ENCODE measurements at regions not wholly inside any gene's neighbourhood (a gene's known extent, or its start where the extent isn't known, plus 50 kb on each side); places are given as distances from the start of the nearest gene placed in this dataset.

DNA sequence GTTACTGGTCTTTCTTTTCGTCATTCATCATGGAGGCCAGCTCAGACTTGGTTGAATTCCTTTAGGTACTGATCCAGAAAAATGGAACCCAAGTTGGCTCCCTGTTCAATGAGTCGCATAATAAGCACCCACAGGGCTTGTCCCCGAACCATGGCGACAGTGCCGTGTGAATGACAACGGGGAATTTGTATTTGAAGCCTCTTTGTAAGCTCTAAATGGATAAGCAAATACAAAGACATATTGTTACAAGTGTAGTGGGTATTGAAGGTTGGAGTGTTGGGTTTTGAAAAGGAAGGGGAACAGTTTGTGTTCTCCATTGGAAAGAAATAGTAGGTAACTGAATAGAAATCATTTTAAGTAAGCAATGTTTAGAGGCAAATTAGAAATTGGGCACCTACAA is 288.9 kb downstream of the SLC4A3 start:
- in situ Hi-C loops (cut with MboI; ENCODE audit: low pct_unique_long_range_greater_than_20kb, low sequenced_read_pairs) = no loop called here
- no peak for DNase-seq

GRCh38 chr2:219916726-219917440 is 289.5 kb downstream of the SLC4A3 start:
- no peak for DNase-seq
- in situ Hi-C loops (cut with MboI; ENCODE audit: low pct_unique_long_range_greater_than_20kb, low sequenced_read_pairs) = no loop called here

GRCh38 chr2:219918254-219918653 is 290.8 kb downstream of the SLC4A3 start:
- DNase-seq = no peak
- in situ Hi-C loops (cut with MboI; ENCODE audit: low pct_unique_long_range_greater_than_20kb, low sequenced_read_pairs) = no loop called here

DNA sequence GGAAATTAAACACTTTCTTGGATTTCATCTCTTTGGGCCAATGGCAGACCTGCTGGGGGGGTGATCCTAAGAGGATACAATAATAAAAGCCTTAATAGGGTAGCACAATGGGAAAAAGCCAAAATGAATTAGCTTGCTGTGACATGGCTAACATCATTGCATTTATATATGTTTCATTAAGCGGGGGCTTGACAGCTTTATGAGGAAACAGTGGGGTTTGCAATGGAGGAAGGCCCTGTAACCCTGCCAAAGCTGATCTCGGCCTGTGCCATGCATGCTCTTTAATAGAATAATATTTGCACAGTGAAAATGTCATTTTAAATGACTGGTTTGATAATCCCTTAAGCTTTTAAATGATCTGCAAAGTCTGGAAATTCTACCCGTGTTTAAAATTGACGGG is 291.5 kb downstream of the SLC4A3 start:
- in situ Hi-C loops (cut with MboI; ENCODE audit: low pct_unique_long_range_greater_than_20kb, low sequenced_read_pairs) = no loop called here
- no peak for DNase-seq

- DNase-seq = no peak
- in situ Hi-C loops (cut with MboI; ENCODE audit: low pct_unique_long_range_greater_than_20kb, low sequenced_read_pairs) = no loop called here
Observed at GRCh38 chr2:219919506-219919905, 292.1 kb downstream of the SLC4A3 start.

- in situ Hi-C loops (cut with MboI; ENCODE audit: low pct_unique_long_range_greater_than_20kb, low sequenced_read_pairs) = no loop called here
- no peak for DNase-seq
Observed at GRCh38 chr2:219929835-219930234, 302.4 kb downstream of the SLC4A3 start.

DNA sequence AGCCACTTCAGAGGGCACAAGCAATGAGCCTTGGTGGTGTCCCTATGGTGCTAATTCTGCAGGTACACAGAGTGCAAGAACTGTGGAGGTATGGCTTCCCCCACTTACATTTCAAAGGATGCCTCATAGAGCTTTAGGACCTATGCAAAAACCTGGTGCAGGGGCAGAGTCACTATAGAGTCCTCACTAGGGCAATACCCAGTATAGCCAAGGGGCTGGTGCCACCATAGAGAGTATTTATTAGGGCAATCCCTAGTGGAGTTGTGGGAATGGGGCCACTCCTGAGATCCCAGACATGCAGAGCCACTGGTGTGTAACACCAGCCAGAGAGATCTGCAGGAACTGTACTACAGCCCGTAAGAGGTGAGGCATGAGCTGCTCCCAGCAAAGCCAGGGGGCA is 312.2 kb downstream of the SLC4A3 start:
- in situ Hi-C loops (cut with MboI; ENCODE audit: low pct_unique_long_range_greater_than_20kb, low sequenced_read_pairs) = no loop called here
- no peak for DNase-seq

DNA sequence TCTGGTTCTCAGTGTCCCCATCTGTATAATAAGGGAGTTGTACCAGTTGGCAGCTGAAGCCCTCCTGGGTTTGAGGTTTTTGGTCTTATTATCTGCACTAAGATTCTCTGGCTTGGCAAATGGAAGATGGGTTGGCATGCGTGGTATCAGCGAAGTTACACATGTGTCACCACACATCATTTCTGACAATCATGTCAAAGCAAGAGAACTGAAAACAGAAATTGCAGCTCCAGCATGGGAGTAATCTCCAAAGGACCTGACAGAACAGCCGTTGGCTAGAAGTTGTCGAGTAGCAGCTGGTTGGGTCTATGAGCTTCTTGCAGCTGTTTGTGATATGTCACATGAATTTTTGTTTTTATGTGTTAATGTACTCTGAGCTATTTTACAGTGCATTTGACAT is 317.4 kb downstream of the SLC4A3 start:
- in situ Hi-C loops (cut with MboI; ENCODE audit: low pct_unique_long_range_greater_than_20kb, low sequenced_read_pairs) = no loop called here

DNA sequence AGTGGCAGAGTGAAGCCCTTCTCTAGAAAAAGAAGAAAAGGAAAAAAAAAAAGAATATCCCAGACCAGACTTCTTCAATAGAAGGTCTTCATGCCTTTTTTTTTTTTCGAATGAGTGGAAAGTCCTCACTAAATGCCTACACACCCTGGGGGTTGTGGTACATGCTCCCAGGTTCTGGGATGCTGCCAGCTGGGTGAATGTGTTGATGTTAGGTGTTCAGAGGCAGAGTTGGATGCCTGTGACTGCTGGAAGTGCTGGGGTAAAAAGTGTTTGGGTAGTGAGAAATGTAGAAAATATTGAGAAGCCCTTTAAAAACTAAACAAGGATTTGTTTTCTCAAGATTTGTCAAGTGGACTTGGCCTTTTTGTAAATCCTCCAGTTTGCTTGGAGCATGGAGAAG is 318.6 kb downstream of the SLC4A3 start:
- DNase-seq = no peak
- in situ Hi-C loops (cut with MboI; ENCODE audit: low pct_unique_long_range_greater_than_20kb, low sequenced_read_pairs) = no loop called here

More for the DNA sequence above, 317.4 kb downstream of the SLC4A3 start:
- DNase-seq = no peak

GRCh38 chr2:219946529-219946928 is 319.1 kb downstream of the SLC4A3 start:
- in situ Hi-C loops (cut with MboI; ENCODE audit: low pct_unique_long_range_greater_than_20kb, low sequenced_read_pairs) = no loop called here
- DNase-seq = no peak

DNA sequence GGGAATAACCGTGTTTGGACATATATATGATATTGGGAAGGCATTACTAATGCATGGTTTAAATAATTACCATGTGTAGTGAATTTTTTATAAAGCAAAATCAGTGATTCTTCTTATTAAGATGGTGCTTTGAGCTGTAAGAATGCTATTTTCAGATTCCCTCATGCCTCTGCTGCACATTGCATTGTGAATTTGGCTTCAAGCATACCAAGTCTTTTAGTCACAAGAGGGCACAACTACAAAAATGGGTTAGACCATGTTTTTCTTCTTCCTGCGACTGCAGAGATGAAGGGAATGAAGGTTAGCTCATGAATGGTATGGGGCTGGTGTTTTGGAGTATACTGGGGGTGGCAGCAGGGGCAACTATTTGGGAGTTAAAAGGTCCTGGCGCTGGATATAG is 320.1 kb downstream of the SLC4A3 start:
- no peak for DNase-seq
- in situ Hi-C loops (cut with MboI; ENCODE audit: low pct_unique_long_range_greater_than_20kb, low sequenced_read_pairs) = no loop called here

GRCh38 chr2:219949053-219949452 is 321.6 kb downstream of the SLC4A3 start:
- DNase-seq = no peak
- in situ Hi-C loops (cut with MboI; ENCODE audit: low pct_unique_long_range_greater_than_20kb, low sequenced_read_pairs) = no loop called here

- in situ Hi-C loops (cut with MboI; ENCODE audit: low pct_unique_long_range_greater_than_20kb, low sequenced_read_pairs) = no loop called here
- no peak for DNase-seq
Observed at GRCh38 chr2:219951099-219951498, 323.7 kb downstream of the SLC4A3 start.

GRCh38 chr2:219954331-219954730 is 326.9 kb downstream of the SLC4A3 start:
- in situ Hi-C loops (cut with MboI; ENCODE audit: low pct_unique_long_range_greater_than_20kb, low sequenced_read_pairs) = no loop called here

DNA sequence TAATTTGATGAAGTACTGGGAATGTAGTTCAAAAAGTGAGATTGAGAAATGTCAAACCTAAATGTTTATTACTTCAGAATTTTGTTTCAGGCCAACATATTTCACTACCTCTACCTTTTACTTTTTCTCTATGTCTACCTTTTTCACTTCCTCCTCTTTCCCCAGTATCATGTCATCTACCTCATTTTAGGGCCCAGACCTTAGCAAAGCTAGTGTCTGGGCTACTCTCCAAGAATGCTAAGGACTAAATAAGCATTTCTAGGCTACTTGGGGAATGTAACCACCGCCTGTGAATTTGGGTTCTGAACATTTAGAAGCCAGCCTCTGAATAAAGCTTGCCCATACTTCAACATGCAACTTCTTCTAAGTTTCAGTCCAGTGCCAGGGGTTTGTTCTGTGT is 330.4 kb downstream of the SLC4A3 start:
- in situ Hi-C loops (cut with MboI; ENCODE audit: low pct_unique_long_range_greater_than_20kb, low sequenced_read_pairs) = no loop called here
- DNase-seq = no peak

More at GRCh38 chr2:219954331-219954730, 326.9 kb downstream of the SLC4A3 start:
- no peak for DNase-seq

DNA sequence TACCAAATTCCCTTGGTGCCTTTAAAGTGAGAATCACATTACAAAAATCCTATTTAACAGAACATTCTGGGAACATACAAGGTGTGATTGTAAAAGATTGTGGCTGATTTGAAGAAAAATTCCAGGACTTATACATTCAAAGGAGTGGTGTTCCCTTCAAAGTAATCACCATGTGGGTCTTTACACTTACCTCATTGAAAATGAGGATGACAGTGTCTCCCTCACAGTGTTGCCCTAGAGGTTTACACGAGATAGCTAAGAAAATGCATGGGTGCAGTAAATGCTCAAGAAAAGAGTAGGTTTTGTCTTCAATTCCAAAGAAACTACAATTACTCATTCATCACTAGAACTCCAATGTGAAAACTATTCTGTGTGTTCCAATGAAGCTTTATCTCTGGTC is 331.5 kb downstream of the SLC4A3 start:
- DNase-seq = no peak
- in situ Hi-C loops (cut with MboI; ENCODE audit: low pct_unique_long_range_greater_than_20kb, low sequenced_read_pairs) = no loop called here

GRCh38 chr2:219959471-219959870 is 332.0 kb downstream of the SLC4A3 start:
- in situ Hi-C loops (cut with MboI; ENCODE audit: low pct_unique_long_range_greater_than_20kb, low sequenced_read_pairs) = no loop called here
- DNase-seq = no peak

DNA sequence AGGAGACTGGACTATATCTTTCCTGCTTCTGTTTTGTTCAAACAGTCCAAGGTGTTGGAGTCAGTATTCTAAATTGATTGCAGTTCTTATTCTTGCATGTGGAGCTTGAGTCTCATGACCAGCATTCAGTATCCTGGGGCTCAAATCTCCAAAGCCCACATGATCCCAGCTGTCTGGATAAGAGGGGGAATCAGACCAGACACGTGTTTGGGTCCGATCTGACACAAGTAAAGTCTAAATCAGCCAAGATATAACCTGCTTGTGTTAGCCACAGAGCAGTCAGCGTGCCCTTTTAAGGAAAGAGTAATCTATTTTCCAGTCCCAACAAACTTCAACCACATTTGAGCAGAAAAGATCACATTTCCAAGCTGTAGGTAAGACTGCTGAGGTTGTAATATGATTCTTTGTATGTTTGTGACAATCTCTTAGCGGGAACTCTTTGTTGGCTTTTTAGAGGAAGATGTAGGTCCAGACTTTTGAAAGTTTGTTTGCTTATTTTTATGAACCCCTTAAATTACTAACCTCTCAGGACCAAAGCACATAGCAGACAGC is 334.6 kb downstream of the SLC4A3 start:
- DNase-seq = no peak
- in situ Hi-C loops (cut with MboI; ENCODE audit: low pct_unique_long_range_greater_than_20kb, low sequenced_read_pairs) = no loop called here

- no peak for DNase-seq
- in situ Hi-C loops (cut with MboI; ENCODE audit: low pct_unique_long_range_greater_than_20kb, low sequenced_read_pairs) = no loop called here
Observed at GRCh38 chr2:219962801-219963200, 335.4 kb downstream of the SLC4A3 start.

DNA sequence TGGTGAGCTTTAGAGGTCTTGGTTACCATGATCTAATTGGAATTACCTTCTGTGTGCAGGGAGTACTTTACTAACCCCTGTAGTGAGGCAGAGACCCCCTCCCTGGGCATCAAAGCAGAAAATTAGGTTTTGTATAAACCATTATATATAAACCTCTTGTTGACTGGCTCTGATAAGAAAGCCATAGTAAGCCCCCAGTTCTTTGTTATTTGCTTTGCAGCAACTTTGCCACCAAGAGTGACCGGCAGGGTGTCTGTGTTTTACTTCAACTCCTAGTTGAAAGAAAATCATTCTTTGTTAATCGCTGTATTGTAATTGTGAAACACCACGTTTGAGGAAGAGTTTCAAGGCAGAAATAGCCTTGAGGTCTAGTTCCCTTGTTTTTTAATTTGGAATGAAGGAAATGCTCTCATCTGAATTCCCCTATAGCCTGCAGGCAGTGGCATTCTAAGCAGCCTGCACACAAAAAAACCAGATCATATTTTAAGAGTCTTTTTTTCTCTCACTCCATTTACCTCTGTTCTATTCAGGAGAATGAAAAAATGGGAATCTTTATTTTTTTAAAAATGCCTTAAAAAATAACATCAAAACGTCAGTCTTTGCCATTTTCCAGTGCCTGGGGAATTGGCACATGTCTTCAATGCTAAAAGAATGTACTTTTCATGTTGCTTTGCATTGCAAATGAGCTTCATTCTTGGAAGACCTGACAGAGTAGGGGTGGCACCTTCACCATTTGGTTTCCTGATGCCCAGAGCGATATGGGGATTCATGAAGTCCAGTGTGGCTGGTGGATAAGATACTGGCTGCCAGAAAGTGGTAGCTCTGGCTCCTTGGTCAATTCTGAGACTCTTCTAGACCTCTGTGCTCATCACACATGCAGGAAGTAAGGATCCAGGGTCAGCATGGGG is 338.1 kb downstream of the SLC4A3 start:
- DNase-seq = no peak
- in situ Hi-C loops (cut with MboI; ENCODE audit: low pct_unique_long_range_greater_than_20kb, low sequenced_read_pairs) = no loop called here
